SJCRH30 (cell line): ENCODE measurements at regions not wholly inside any gene's neighbourhood (a gene's known extent, or its start where the extent isn't known, plus 50 kb on each side); places are given as distances from the start of the nearest gene placed in this dataset.

ENCODE experiments used
- DNase-seq, 2 experiments: peaks; one replicate each; pipeline ENCODE4 v3.0.0-alpha.2; 2015 to 2020
- H3K27ac ChIP-seq: fragments of 250-450 bp; sonication (Bioruptor Pico); 2 replicates; pipeline ENCODE4 v1.5.1; 2020; ENCODE audit warnings: mild to moderate bottlenecking, moderate library complexity
- H3K27me3 ChIP-seq: fragments of 250-450 bp; sonication (Bioruptor Pico); 2 replicates; pipeline ENCODE4 v1.5.1; 2020; ENCODE audit warnings: mild to moderate bottlenecking, moderate library complexity
- H3K36me3 ChIP-seq: fragments of 250-450 bp; sonication (Bioruptor Pico); 2 replicates; pipeline ENCODE4 v1.5.1; 2020; ENCODE audit warnings: mild to moderate bottlenecking, moderate library complexity
- H3K4me1 ChIP-seq: fragments of 250-450 bp; sonication (Bioruptor Pico); 2 replicates; pipeline ENCODE4 v1.5.1; 2020; ENCODE audit warnings: mild to moderate bottlenecking, moderate library complexity
- H3K4me3 ChIP-seq: fragments of 250-450 bp; sonication (Bioruptor Pico); 2 replicates; pipeline ENCODE4 v1.5.1; 2020; ENCODE audit warnings: mild to moderate bottlenecking, moderate library complexity
- H3K9me3 ChIP-seq: fragments of 250-450 bp; sonication (Bioruptor Pico); replicated peaks from 2 replicates; pipeline ENCODE4 v1.5.1; 2020; ENCODE audit warnings: mild to moderate bottlenecking, moderate library complexity

GRCh38 chr2:226429476-226429875, 370.1 kb downstream of the IRS1 start:
- no peak for DNase-seq
- no peak overlapping the region for H3K27ac ChIP-seq
- no peak overlapping the region for H3K4me3 ChIP-seq
- H3K9me3 ChIP-seq = no peaks in the 10 kb centered on the region
- no peaks in the 10 kb centered on the region for H3K27me3 ChIP-seq
- H3K36me3 ChIP-seq = no peaks in the 10 kb centered on the region
- peaks cover 58% of the 10 kb centered on the region for H3K4me1 ChIP-seq

- H3K36me3 ChIP-seq = no peaks in the 10 kb centered on the region
- peaks cover 72% of the 10 kb centered on the region for H3K4me1 ChIP-seq
- peak overlapping the region; percentile 11; the same call in 1 of the 2 replicates for H3K27ac ChIP-seq
- no peak overlapping the region for H3K4me3 ChIP-seq
- H3K9me3 ChIP-seq = no peaks in the 10 kb centered on the region
- H3K27me3 ChIP-seq = no peaks in the 10 kb centered on the region
- DNase-seq = peak; percentile 76 to 86
Observed at GRCh38 chr2:226427538-226428307, 371.9 kb downstream of the IRS1 start.

- DNase-seq = peak; percentile 12 to 61
- peak overlapping the region; percentile 11 for H3K27ac ChIP-seq
- no peak overlapping the region for H3K4me3 ChIP-seq
- peaks cover 66% of the 10 kb centered on the region for H3K4me1 ChIP-seq
- no peaks in the 10 kb centered on the region for H3K27me3 ChIP-seq
- no peaks in the 10 kb centered on the region for H3K36me3 ChIP-seq
- no peaks in the 10 kb centered on the region for H3K9me3 ChIP-seq
Observed at GRCh38 chr2:226426292-226426736, 373.3 kb downstream of the IRS1 start.

- Histone ChIP-seq H3K4me3 (no peak overlapping the region), H3K27me3 (no peaks in the 10 kb centered on the region), H3K4me1 (peaks cover 52% of the 10 kb centered on the region), H3K9me3 (no peaks in the 10 kb centered on the region), H3K27ac (peak overlapping the region; percentile 15; the same call in 1 of the 2 replicates), H3K36me3 (no peaks in the 10 kb centered on the region)
- peak; percentile 32 to 46 for DNase-seq
Observed at GRCh38 chr2:226424971-226425370, 374.6 kb downstream of the IRS1 start.

- Histone ChIP-seq H3K36me3 (no peaks in the 10 kb centered on the region), H3K27ac (peak overlapping the region; percentile 15; the same call in 1 of the 2 replicates), H3K4me1 (peaks cover 52% of the 10 kb centered on the region), H3K27me3 (no peaks in the 10 kb centered on the region), H3K9me3 (no peaks in the 10 kb centered on the region), H3K4me3 (no peak overlapping the region)
- DNase-seq = peak; percentile 45 to 54
Observed at GRCh38 chr2:226423498-226423960, 376.1 kb downstream of the IRS1 start.

GRCh38 chr2:226420646-226421045, 379.0 kb downstream of the IRS1 start:
- no peak for DNase-seq
- no peaks in the 10 kb centered on the region for H3K27me3 ChIP-seq
- H3K36me3 ChIP-seq = no peaks in the 10 kb centered on the region
- H3K27ac ChIP-seq = no peak overlapping the region
- H3K9me3 ChIP-seq = no peaks in the 10 kb centered on the region
- no peak overlapping the region for H3K4me3 ChIP-seq
- peaks cover 26% of the 10 kb centered on the region for H3K4me1 ChIP-seq

GRCh38 chr2:226418521-226418920, 381.1 kb downstream of the IRS1 start:
- Histone ChIP-seq H3K4me1 (peaks cover 24% of the 10 kb centered on the region), H3K27me3 (no peaks in the 10 kb centered on the region), H3K4me3 (no peak overlapping the region), H3K27ac (no peak overlapping the region), H3K9me3 (no peaks in the 10 kb centered on the region), H3K36me3 (no peaks in the 10 kb centered on the region)
- DNase-seq = no peak

- H3K9me3 ChIP-seq = no peaks in the 10 kb centered on the region; the same call in 1 of the 2 replicates
- peak overlapping the region; percentile 97 for H3K27ac ChIP-seq
- H3K4me1 ChIP-seq = peaks cover 32% of the 10 kb centered on the region
- H3K4me3 ChIP-seq = no peak overlapping the region
- DNase-seq = peak; percentile 81 to 96
- no peaks in the 10 kb centered on the region for H3K27me3 ChIP-seq
- H3K36me3 ChIP-seq = no peaks in the 10 kb centered on the region
Observed at GRCh38 chr2:226414335-226414734, 385.3 kb downstream of the IRS1 start.

- peak in 1 of 2 experiments; percentile 17 for DNase-seq
- peak overlapping the region; percentile 97 for H3K27ac ChIP-seq
- H3K36me3 ChIP-seq = no peaks in the 10 kb centered on the region
- peaks cover 32% of the 10 kb centered on the region for H3K4me1 ChIP-seq
- no peaks in the 10 kb centered on the region for H3K27me3 ChIP-seq
- no peaks in the 10 kb centered on the region; the same call in 1 of the 2 replicates for H3K9me3 ChIP-seq
- no peak overlapping the region for H3K4me3 ChIP-seq
Observed at GRCh38 chr2:226413498-226414130, 386.0 kb downstream of the IRS1 start.

- H3K4me1 ChIP-seq = peaks cover 32% of the 10 kb centered on the region
- DNase-seq = no peak
- no peaks in the 10 kb centered on the region for H3K27me3 ChIP-seq
- H3K27ac ChIP-seq = no peak overlapping the region; the same call in 1 of the 2 replicates
- H3K36me3 ChIP-seq = no peaks in the 10 kb centered on the region
- no peak overlapping the region for H3K4me3 ChIP-seq
- no peaks in the 10 kb centered on the region; the same call in 1 of the 2 replicates for H3K9me3 ChIP-seq
Observed at GRCh38 chr2:226411727-226412360, 387.8 kb downstream of the IRS1 start.

- no peak for DNase-seq
- Histone ChIP-seq H3K9me3 (no peaks in the 10 kb centered on the region; the same call in 1 of the 2 replicates), H3K4me3 (no peak overlapping the region), H3K4me1 (peaks cover 32% of the 10 kb centered on the region), H3K27ac (no peak overlapping the region), H3K27me3 (no peaks in the 10 kb centered on the region), H3K36me3 (no peaks in the 10 kb centered on the region)
Observed at GRCh38 chr2:226411205-226411604, 388.4 kb downstream of the IRS1 start.

- peak; percentile 16 to 52 for DNase-seq
- no peak overlapping the region for H3K27ac ChIP-seq
- peaks cover 28% of the 10 kb centered on the region for H3K4me1 ChIP-seq
- no peaks in the 10 kb centered on the region for H3K36me3 ChIP-seq
- H3K9me3 ChIP-seq = no peaks in the 10 kb centered on the region; the same call in 1 of the 2 replicates
- H3K27me3 ChIP-seq = no peaks in the 10 kb centered on the region
- H3K4me3 ChIP-seq = no peak overlapping the region
Observed at GRCh38 chr2:226410247-226410835, 389.3 kb downstream of the IRS1 start.

- Histone ChIP-seq H3K27ac (no peak overlapping the region), H3K27me3 (no peaks in the 10 kb centered on the region), H3K9me3 (no peaks in the 10 kb centered on the region; the same call in 1 of the 2 replicates), H3K4me1 (peaks cover 19% of the 10 kb centered on the region), H3K4me3 (no peak overlapping the region), H3K36me3 (no peaks in the 10 kb centered on the region)
- DNase-seq = no peak
Observed at GRCh38 chr2:226409134-226409533, 390.5 kb downstream of the IRS1 start.

GRCh38 chr2:226408141-226408540, 391.5 kb downstream of the IRS1 start:
- no peak for DNase-seq
- Histone ChIP-seq H3K27ac (no peak overlapping the region), H3K4me3 (no peak overlapping the region), H3K9me3 (no peaks in the 10 kb centered on the region; the same call in 1 of the 2 replicates), H3K36me3 (no peaks in the 10 kb centered on the region), H3K27me3 (no peaks in the 10 kb centered on the region), H3K4me1 (peaks cover 11% of the 10 kb centered on the region)
